Sigmoid colon (tissue), 6 donors: ENCODE measurements at regions not wholly inside any gene's neighbourhood (a gene's known extent, or its start where the extent isn't known, plus 50 kb on each side); places are given as distances from the start of the nearest gene placed in this dataset.

Source experiments
- DNase-seq: peaks from one replicate; pipeline ENCODE4 v3.0.0-alpha.2; 2019
- H3K27ac ChIP-seq, 4 donors: fragments of 200-600 bp; sonication (generic); one replicate each; pipeline ENCODE4 v1.5.1; 2016 to 2019; ENCODE audit warnings: mild to moderate bottlenecking in 1 of 4
- H3K27me3 ChIP-seq, 3 donors: fragments of 200-600 bp; sonication (generic); one replicate each; pipeline ENCODE4 v1.5.1; 2019; ENCODE audit warnings: mild to moderate bottlenecking in 1 of 3
- H3K36me3 ChIP-seq, 4 donors: fragments of 200-600 bp; sonication (generic); one replicate each; pipeline ENCODE4 v1.5.1; 2016 to 2019
- H3K4me1 ChIP-seq, 4 donors: fragments of 200-600 bp; sonication (generic); one replicate each; pipeline ENCODE4 v1.5.1; 2017 to 2019
- H3K4me3 ChIP-seq, 4 donors: fragments of 200-600 bp; sonication (generic); one replicate each; pipeline ENCODE4 v1.5.1; 2017 to 2019; ENCODE audit warnings: mild to moderate bottlenecking in 2 of 4, moderate library complexity in 1 of 4
- H3K9me3 ChIP-seq, 4 donors: fragments of 200-600 bp in 3 of 4; sonication (generic) in 3 of 4; one replicate each; pipeline versions ENCODE4 v1.5.1 to v1.6.1; 2013 to 2019
- CTCF ChIP-seq, 4 experiments: fragments of 450-650 bp in 3 of 4; fragments of 200-600 bp in 1 of 4; IDR thresholded peaks; one replicate each; pipeline ENCODE4 v1.5.1; 2016 to 2019; ENCODE audit warnings: antibody characterized with exemption in 4 of 4, mild to moderate bottlenecking in 3 of 4, moderate library complexity in 2 of 4
- EP300 ChIP-seq, 4 donors: sonication (generic); formaldehyde crosslinking; IDR thresholded peaks; one replicate each; pipeline ENCODE4 v1.6.1; 2017; ENCODE audit warnings: antibody characterized with exemption in 4 of 4
- POLR2A ChIP-seq, 2 donors: fragments of 450-650 bp; IDR thresholded peaks; one replicate each; pipeline ENCODE4 v1.6.1; 2016; ENCODE audit warnings: antibody characterized with exemption in 2 of 2, mild to moderate bottlenecking in 2 of 2, moderate library complexity in 2 of 2
- POLR2AphosphoS5 ChIP-seq, 4 donors: sonication (generic); formaldehyde crosslinking; IDR thresholded peaks; one replicate each; pipeline ENCODE4 v1.6.1; 2017; ENCODE audit warnings: antibody characterized with exemption in 4 of 4
- WGBS, 2 donors: extraction: QIAGEN DNeasy Blood & Tissue Kit; methylation state at CpG; one replicate each; pipeline ENCODE4 v1.1.7; 2013; 5-methylcytosine and 5-hydroxymethylcytosine counted together
- intact Hi-C: fragments of 100-400 bp; cut with DNase I; formaldehyde crosslinking; loops from one replicate; pipeline ENCODE4 v1.15.1; 2023
- donor health status: healthy with polysubstance abuse.
- donor health status: healthy.

- intact Hi-C loops, result no loop called here
- WGBS, 2 donors, result 72 to 80% methylated on average over 2 of the region's 2 CpGs
- DNase-seq, result no peak
- Histone ChIP-seq H3K4me1 (no peaks in the 10 kb centered on the region), H3K36me3 (no peaks in the 10 kb centered on the region), H3K27me3 (no peaks in the 10 kb centered on the region), H3K4me3 (no peak overlapping the region), H3K27ac (no peak overlapping the region), H3K9me3 (peaks cover 0 to 6% (median 0%) of the 10 kb centered on the region in 4 donors)
- no peak for TF ChIP-seq POLR2A (IDR thresholded peaks at IDR 0.05)
- TF ChIP-seq CTCF (IDR thresholded peaks at IDR 0.05), result no peak
- TF ChIP-seq EP300 (IDR thresholded peaks at IDR 0.05), result no peak
- no peak for TF ChIP-seq POLR2AphosphoS5 (IDR thresholded peaks at IDR 0.05)
Measured at GRCh38 chr7:118563311-118563710, 338.8 kb downstream of the ANKRD7 start.

GRCh38 chr7:118572604-118573003, 348.1 kb downstream of the ANKRD7 start:
- intact Hi-C loops, result no loop called here
- no peak for TF ChIP-seq CTCF (IDR thresholded peaks at IDR 0.05)
- no peak for TF ChIP-seq EP300 (IDR thresholded peaks at IDR 0.05)
- no peak for TF ChIP-seq POLR2AphosphoS5 (IDR thresholded peaks at IDR 0.05)
- TF ChIP-seq POLR2A (IDR thresholded peaks at IDR 0.05), result no peak
- Histone ChIP-seq H3K4me1 (peaks cover 0 to 16% (median 2%) of the 10 kb centered on the region in 4 donors), H3K27me3 (no peaks in the 10 kb centered on the region), H3K9me3 (no peaks in the 10 kb centered on the region), H3K27ac (no peak overlapping the region), H3K4me3 (no peak overlapping the region), H3K36me3 (no peaks in the 10 kb centered on the region)
- WGBS, 2 donors, result 76 to 79% methylated on average over 1 of the region's 1 CpG
- DNase-seq, result no peak

GRCh38 chr7:118573085-118573484, 348.6 kb downstream of the ANKRD7 start:
- intact Hi-C loops, result no loop called here
- no peak overlapping the region for H3K27ac ChIP-seq
- peaks cover 0 to 16% (median 2%) of the 10 kb centered on the region in 4 donors for H3K4me1 ChIP-seq
- DNase-seq, result no peak
- no peak overlapping the region for H3K4me3 ChIP-seq
- H3K9me3 ChIP-seq, result no peaks in the 10 kb centered on the region
- TF ChIP-seq CTCF (IDR thresholded peaks at IDR 0.05) (no peak), POLR2AphosphoS5 (IDR thresholded peaks at IDR 0.05) (no peak), EP300 (IDR thresholded peaks at IDR 0.05) (no peak), POLR2A (IDR thresholded peaks at IDR 0.05) (no peak)
- no peaks in the 10 kb centered on the region for H3K36me3 ChIP-seq
- 74 to 78% methylated on average over 5 of the region's 5 CpGs for WGBS, 2 donors
- H3K27me3 ChIP-seq, result no peaks in the 10 kb centered on the region

GRCh38 chr7:118575393-118575948, 351.0 kb downstream of the ANKRD7 start:
- Histone ChIP-seq H3K27me3 (no peaks in the 10 kb centered on the region), H3K9me3 (no peaks in the 10 kb centered on the region), H3K27ac (no peak overlapping the region), H3K36me3 (no peaks in the 10 kb centered on the region), H3K4me1 (peaks cover 0 to 16% (median 2%) of the 10 kb centered on the region in 4 donors), H3K4me3 (no peak overlapping the region)
- TF ChIP-seq EP300 (IDR thresholded peaks at IDR 0.05), result no peak
- no peak for TF ChIP-seq POLR2AphosphoS5 (IDR thresholded peaks at IDR 0.05)
- TF ChIP-seq POLR2A (IDR thresholded peaks at IDR 0.05), result no peak
- TF ChIP-seq CTCF (IDR thresholded peaks at IDR 0.05), result no peak
- intact Hi-C loops, result no loop called here
- no peak for DNase-seq
- 8 to 37% methylated on average over 1 of the region's 1 CpG for WGBS, 2 donors
